GM19239 (cell line): ENCODE measurements at regions not wholly inside any gene's neighbourhood (a gene's known extent, or its start where the extent isn't known, plus 50 kb on each side); places are given as distances from the start of the nearest gene placed in this dataset.

Source experiments
- DNase-seq: peaks from one replicate; pipeline ENCODE4 v3.0.0; 2011; ENCODE audit warnings: low spot score; ENCODE audit not compliant: insufficient read length
- FAIRE-seq: peaks from 2 replicates; lab custom pipeline; 2011; peaks lifted over from hg19 to GRCh38; lab: Jason Lieb, UNC

DNA sequence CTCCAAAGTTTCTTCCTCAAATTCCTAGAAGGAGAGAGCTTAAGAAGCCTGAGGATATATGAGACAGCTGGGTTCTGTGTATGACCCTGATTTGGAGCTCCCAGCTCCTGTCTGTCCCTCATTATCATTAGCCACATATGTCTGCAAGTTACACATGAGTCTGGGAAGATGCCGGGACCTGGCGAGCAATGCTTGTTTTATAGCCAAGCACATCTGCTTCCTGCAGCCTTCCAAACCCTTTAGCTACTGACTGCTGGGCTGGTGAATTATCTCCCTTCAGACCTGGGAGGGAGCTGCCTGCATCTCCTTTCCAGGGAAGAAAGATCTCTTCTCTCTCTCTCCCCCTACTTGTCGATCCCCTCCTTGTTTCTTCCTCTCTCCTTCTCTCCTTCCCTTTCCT, 556.7 kb upstream of the BOD1L1 start:
- no peak for FAIRE-seq
- no peak for DNase-seq

- no peak for FAIRE-seq
- no peak for DNase-seq
These were observed 557.2 kb upstream of the BOD1L1 start for GRCh38 chr4:14184767-14185166.

GRCh38 chr4:14188214-14188613, 560.7 kb upstream of the BOD1L1 start:
- no peak for FAIRE-seq
- DNase-seq = no peak

- DNase-seq (no peak), FAIRE-seq (no peak)
These were observed 566.1 kb upstream of the BOD1L1 start for GRCh38 chr4:14193601-14194000.

GRCh38 chr4:14196131-14196530, 568.6 kb upstream of the BOD1L1 start:
- FAIRE-seq (peak; percentile 77), DNase-seq (no peak)

GRCh38 chr4:14215116-14215770, 587.7 kb upstream of the BOD1L1 start:
- FAIRE-seq (no peak), DNase-seq (no peak)

GRCh38 chr4:14217401-14217800, 589.9 kb upstream of the BOD1L1 start:
- FAIRE-seq = no peak
- DNase-seq = no peak

- FAIRE-seq (no peak), DNase-seq (no peak)
These were observed 591.1 kb upstream of the BOD1L1 start for GRCh38 chr4:14218641-14219040.

GRCh38 chr4:14221176-14221575, 593.7 kb upstream of the BOD1L1 start:
- no peak for FAIRE-seq

GRCh38 chr4:14222377-14223029, 595.0 kb upstream of the BOD1L1 start:
- no peak for FAIRE-seq
- no peak for DNase-seq

More at GRCh38 chr4:14221176-14221575, 593.7 kb upstream of the BOD1L1 start:
- DNase-seq = no peak

GRCh38 chr4:14223461-14223860, 595.9 kb upstream of the BOD1L1 start:
- no peak for DNase-seq
- no peak for FAIRE-seq

- DNase-seq (no peak), FAIRE-seq (no peak)
These were observed 598.2 kb upstream of the BOD1L1 start for GRCh38 chr4:14225688-14226207.

DNA sequence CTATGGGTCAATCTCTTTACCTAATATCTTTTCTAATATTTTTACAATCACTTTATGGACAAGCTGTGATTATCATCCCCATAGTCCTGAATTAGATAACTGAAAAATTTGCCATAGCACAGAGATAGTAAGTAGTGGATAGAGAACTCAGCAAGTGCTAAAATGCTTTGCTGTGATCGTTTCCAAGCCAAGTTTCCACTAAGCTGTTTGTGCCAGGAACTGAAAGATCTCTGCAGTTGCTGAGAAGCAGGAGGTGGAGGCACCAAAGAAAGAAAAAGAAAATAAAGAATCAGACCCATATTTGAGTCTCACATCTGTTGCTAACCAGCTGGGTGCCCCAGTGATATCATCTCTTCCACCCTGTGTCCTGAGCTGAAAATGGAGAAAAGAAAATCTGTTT, 605.6 kb upstream of the BOD1L1 start:
- DNase-seq (no peak), FAIRE-seq (no peak)

DNA sequence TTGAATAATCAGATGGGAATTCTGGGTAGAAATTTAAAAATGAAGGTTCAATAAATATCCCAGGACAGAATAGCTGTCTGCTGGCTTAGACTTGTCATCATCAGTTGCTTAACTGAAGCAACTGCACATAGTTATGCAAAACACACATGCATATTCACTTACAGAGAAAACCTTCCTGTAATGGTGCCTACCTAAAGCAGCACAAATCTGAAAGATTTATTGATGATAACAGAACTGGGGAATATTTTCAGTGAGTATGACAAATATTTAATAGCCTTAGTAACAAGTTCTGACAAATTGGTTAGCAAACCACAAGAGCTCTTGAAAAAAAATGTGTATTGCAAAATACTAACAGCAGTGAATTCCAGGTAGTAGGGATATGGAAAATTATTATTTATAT, 606.8 kb upstream of the BOD1L1 start:
- FAIRE-seq = no peak
- no peak for DNase-seq

DNA sequence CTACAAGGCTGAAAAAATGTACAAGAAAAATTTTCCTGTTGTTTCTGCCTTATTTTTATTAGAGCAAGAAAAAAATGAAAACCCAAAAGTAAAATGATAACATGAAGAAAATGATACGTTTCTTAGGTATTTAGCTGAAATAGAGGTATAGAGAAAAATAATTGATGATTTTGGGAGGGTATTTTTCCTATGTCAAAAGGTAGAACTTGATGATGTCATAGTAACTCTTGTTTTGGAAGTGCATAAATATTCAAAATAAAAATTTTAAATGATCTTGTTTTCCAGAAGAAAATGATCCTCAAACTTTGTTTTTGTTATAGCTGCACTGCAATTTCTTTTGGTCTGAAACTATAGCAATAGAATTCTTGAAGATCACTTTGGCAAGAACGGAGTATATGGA, 608.8 kb upstream of the BOD1L1 start:
- no peak for DNase-seq
- FAIRE-seq = no peak

DNA sequence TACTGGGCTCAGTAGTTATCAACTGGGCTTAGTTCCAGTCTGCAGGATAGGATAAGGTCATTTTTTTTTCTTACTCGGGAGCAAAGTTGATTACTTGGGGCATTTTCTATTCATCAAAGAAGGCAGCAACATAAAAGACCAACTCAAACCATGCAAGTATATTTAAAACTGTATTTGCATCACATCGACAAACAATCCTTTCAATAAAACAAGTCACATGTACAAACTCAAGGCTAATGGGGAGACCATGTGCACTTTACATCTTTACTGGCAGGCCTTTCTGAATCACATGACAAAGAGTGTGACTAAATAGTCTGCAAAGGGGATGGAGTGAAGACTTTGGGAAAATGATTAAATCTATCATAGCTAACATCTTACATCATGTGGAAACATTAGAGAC, 610.4 kb upstream of the BOD1L1 start:
- no peak for FAIRE-seq
- DNase-seq = no peak

DNA sequence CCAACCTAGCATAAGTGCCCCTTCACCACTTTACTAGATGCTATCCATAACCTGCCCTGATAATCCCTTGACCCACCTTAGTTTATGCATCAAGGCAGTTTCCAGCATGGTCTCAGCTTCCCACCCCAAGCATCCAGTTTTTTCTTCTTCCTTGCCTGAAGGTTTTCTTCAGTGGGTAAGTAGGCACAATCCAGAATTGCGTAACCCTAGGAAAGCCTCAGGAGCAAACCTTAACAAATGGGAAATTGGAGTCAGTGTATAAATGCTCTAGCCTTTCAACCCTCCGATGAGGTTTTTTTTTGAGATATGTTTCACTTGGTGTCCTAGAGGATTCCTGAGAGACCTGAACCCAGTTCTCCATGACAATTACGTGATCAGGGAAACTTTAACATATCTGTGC, 614.0 kb upstream of the BOD1L1 start:
- DNase-seq = no peak
- no peak for FAIRE-seq

GRCh38 chr4:14247767-14248166, 620.2 kb upstream of the BOD1L1 start:
- no peak for DNase-seq
- no peak for FAIRE-seq

DNA sequence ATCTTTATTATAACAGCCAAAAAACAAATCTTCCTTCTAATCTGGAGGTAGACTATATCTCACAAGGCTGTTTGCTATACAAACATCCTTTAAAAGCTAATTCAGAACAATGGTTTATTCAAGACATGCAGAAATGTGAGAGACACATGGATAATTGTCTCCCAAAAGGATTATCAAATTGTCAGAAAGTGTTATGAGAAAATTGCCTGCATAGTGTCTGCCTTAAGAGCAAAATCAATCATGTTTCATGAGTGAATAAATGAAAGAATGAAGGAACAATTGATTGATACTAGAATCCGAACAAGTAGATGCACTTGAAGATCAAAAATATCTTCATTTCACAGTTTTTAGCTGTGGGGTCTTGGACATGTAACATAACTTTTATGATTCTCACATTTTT, 621.7 kb upstream of the BOD1L1 start:
- no peak for FAIRE-seq
- DNase-seq = no peak

DNA sequence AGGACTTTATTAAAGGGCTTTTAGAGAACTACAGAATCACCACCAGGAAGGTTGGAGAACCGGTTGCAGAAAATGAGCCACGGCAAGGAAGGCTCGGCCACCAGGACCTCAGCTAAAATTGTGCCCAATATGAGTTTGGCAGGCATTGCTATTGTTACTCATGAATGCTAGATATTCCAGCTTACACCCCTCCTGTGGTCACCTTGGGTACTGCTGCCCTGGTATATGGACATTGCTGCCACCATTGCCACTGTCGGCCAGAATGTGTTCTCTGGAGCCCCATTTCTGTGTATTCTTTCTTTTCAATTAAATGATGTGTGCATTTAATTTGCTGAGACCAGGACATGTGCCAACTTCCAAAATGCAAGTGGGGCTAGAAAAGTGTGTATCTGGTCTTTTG, 626.7 kb upstream of the BOD1L1 start:
- DNase-seq (peak; percentile 9), FAIRE-seq (no peak)

DNA sequence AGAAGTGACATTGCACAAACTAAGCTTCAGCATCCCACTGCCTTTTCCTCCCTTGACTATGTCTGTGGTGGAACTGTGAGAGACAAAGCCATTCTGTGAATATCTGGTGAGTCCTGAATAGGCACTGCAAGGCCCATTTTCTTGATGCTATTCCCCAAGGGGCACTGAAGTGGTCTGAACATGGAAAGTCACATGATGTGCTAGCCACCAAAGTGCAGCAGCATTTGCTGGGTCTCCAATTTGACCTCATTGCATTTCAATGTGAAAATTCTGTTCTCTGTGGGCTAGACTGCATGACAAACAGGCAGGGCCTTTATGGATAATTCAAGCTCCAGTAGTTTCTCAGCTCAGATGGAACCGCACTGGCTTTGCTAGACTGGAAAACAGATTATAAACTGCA, 627.4 kb upstream of the BOD1L1 start:
- no peak for DNase-seq
- no peak for FAIRE-seq

- FAIRE-seq (no peak), DNase-seq (no peak)
These were observed 630.4 kb upstream of the BOD1L1 start for GRCh38 chr4:14257903-14258302.
